IMR-90 (cell line): ENCODE measurements at regions not wholly inside any gene's neighbourhood (a gene's known extent, or its start where the extent isn't known, plus 50 kb on each side); places are given as distances from the start of the nearest gene placed in this dataset.

Experiments
- ATAC-seq: fragments of 200-7000 bp; cut with Tn5 transposase; 2 replicates; pipeline ENCODE4 v1.9.1; 2020; ENCODE audit warnings: low read depth, mild to moderate bottlenecking, moderate library complexity
- BruUV-seq: library from RNA; stranded (reverse); fragments of 400-500 nt; replicated peaks from 2 replicates; lab custom pipeline; 2021; lab: Mats Ljungman, UMichigan
- CTCF ChIA-PET: fragments of 300-600 bp; formaldehyde crosslinking; extraction: SDS; loops from one replicate; lab custom pipeline; 2021; ENCODE audit warnings: antibody characterized with exemption; lab: Yijun Ruan, JAX
- POLR2A ChIA-PET: fragments of 300-600 bp; sonication (Branson Sonifier 250); formaldehyde crosslinking; loops from one replicate; lab custom pipeline; 2022; ENCODE audit warnings: antibody characterized with exemption; ENCODE audit not compliant: unreplicated experiment; lab: Charles Lee
- DNase-seq: peaks from one replicate; pipeline ENCODE4 v3.0.0; 2013
- H2AFZ ChIP-seq: replicated peaks from 2 replicates; pipeline ENCODE3; 2013; ENCODE audit warnings: low read length, mild to moderate bottlenecking; ENCODE audit not compliant: poor library complexity
- H2AK5ac ChIP-seq: 2 replicates; pipeline ENCODE4 v1.6.1; 2013; ENCODE audit warnings: low read depth, low read length, inconsistent platforms
- H2AK9ac ChIP-seq: replicated peaks from 2 replicates; pipeline ENCODE3; 2013; ENCODE audit warnings: mild to moderate bottlenecking, low read depth, low read length, moderate library complexity; ENCODE audit not compliant: poor library complexity
- H2BK120ac ChIP-seq: 2 replicates; pipeline ENCODE4 v1.6.1; 2013; ENCODE audit warnings: low read depth, low read length, inconsistent platforms
- H2BK15ac ChIP-seq: 3 replicates; pipeline ENCODE4 v1.6.1; 2013; ENCODE audit warnings: low read depth, low read length, inconsistent platforms
- H2BK20ac ChIP-seq: 2 replicates; pipeline ENCODE4 v1.6.1; 2013; ENCODE audit warnings: low read depth, mild to moderate bottlenecking, inconsistent platforms, low read length, moderate library complexity
- H2BK5ac ChIP-seq: 2 replicates; pipeline ENCODE4 v1.6.1; 2013; ENCODE audit warnings: mild to moderate bottlenecking, low read depth, low read length, inconsistent platforms; ENCODE audit not compliant: poor library complexity, severe bottlenecking
- H3K14ac ChIP-seq: replicated peaks from 2 replicates; pipeline ENCODE4 v1.6.1; 2013; ENCODE audit warnings: low read depth, low read length, inconsistent platforms
- H3K18ac ChIP-seq: 2 replicates; pipeline ENCODE4 v1.6.1; 2013; ENCODE audit warnings: low read depth, low read length, control low read depth
- H3K23ac ChIP-seq: 2 replicates; pipeline ENCODE4 v1.6.1; 2013; ENCODE audit warnings: low read depth, low read length, inconsistent platforms
- H3K27ac ChIP-seq: 2 replicates; pipeline ENCODE4 v1.5.1; 2013; ENCODE audit warnings: mild to moderate bottlenecking, control low read depth, low read length; ENCODE audit not compliant: insufficient read depth
- H3K27me3 ChIP-seq: 2 replicates; pipeline ENCODE4 v1.6.1; 2013; ENCODE audit warnings: low read length; ENCODE audit not compliant: control insufficient read depth, insufficient read depth
- H3K36me3 ChIP-seq: 2 replicates; pipeline ENCODE4 v1.6.1; 2013; ENCODE audit warnings: low read length, mixed read lengths; ENCODE audit not compliant: control insufficient read depth, insufficient read depth
- H3K4ac ChIP-seq: 2 replicates; pipeline ENCODE4 v1.6.1; 2013; ENCODE audit warnings: low read depth, low read length, inconsistent platforms
- H3K4me1 ChIP-seq: 2 replicates; pipeline ENCODE4 v1.6.1; 2013; ENCODE audit warnings: low read length, mixed read lengths; ENCODE audit not compliant: control insufficient read depth, insufficient read depth
- H3K4me2 ChIP-seq: 2 replicates; pipeline ENCODE4 v1.6.1; 2013; ENCODE audit warnings: low read depth, mild to moderate bottlenecking, control low read depth, low read length, moderate library complexity
- H3K4me3 ChIP-seq: 2 replicates; pipeline ENCODE4 v1.5.1; 2013; ENCODE audit warnings: low read depth, mild to moderate bottlenecking, control low read depth, low read length, moderate library complexity; ENCODE audit not compliant: insufficient read depth
- H3K56ac ChIP-seq: 2 replicates; pipeline ENCODE4 v1.6.1; 2013; ENCODE audit warnings: low read length, inconsistent platforms; ENCODE audit not compliant: insufficient read depth; ENCODE audit errors: extremely low read depth
- H3K79me1 ChIP-seq, 2 experiments: 2 replicates each; pipeline ENCODE4 v1.6.1; 2013; ENCODE audit warnings: low read length in 2 of 2, inconsistent platforms in 1 of 2, low read depth in 1 of 2
- H3K9ac ChIP-seq: 2 replicates; pipeline ENCODE4 v1.6.1; 2013; ENCODE audit warnings: low read depth, low read length, control low read depth
- H3K9me1 ChIP-seq: 2 replicates; pipeline ENCODE4 v1.6.1; 2013; ENCODE audit warnings: low read length, inconsistent platforms; ENCODE audit not compliant: insufficient read depth
- H3K9me3 ChIP-seq: 2 replicates; pipeline ENCODE4 v1.6.1; 2013; ENCODE audit warnings: low read length; ENCODE audit not compliant: control insufficient read depth, insufficient read depth
- H4K20me1 ChIP-seq: 2 replicates; pipeline ENCODE4 v1.6.1; 2013; ENCODE audit warnings: low read length, inconsistent platforms; ENCODE audit not compliant: insufficient read depth
- H4K5ac ChIP-seq: 2 replicates; pipeline ENCODE4 v1.6.1; 2013; ENCODE audit warnings: mild to moderate bottlenecking, low read depth, low read length, control low read depth
- H4K8ac ChIP-seq, 2 experiments: 2 replicates each; pipeline ENCODE4 v1.6.1; 2013; ENCODE audit warnings: low read depth in 2 of 2, low read length in 2 of 2, control low read depth in 1 of 2, inconsistent platforms in 1 of 2
- H4K91ac ChIP-seq: 2 replicates; pipeline ENCODE4 v1.6.1; 2013; ENCODE audit warnings: low read depth, low read length, inconsistent platforms; ENCODE audit not compliant: insufficient read depth
- BHLHE40 ChIP-seq: fragments of 150-350 bp; IDR thresholded peaks from 2 replicates; pipeline ENCODE4 v1.6.1; 2016; ENCODE audit warnings: mild to moderate bottlenecking, low read depth, low read length
- CEBPB ChIP-seq: IDR thresholded peaks from 2 replicates; pipeline ENCODE4 v1.6.1; 2012; ENCODE audit warnings: low read depth, low read length, improper control_type of control experiment
- CHD1 ChIP-seq: IDR thresholded peaks from 2 replicates; pipeline ENCODE4 v1.6.1; 2012; ENCODE audit warnings: low read depth, low read length, improper control_type of control experiment
- CTCF ChIP-seq: conservative IDR thresholded peaks from 2 replicates; pipeline ENCODE4 v1.5.1; 2012; ENCODE audit warnings: mild to moderate bottlenecking, low read depth, low read length, improper control_type of control experiment
- FOS ChIP-seq: fragments of 150-350 bp; IDR thresholded peaks from 2 replicates; pipeline ENCODE4 v1.6.1; 2016; ENCODE audit warnings: low read depth, low read length
- MAFK ChIP-seq: IDR thresholded peaks from 2 replicates; pipeline ENCODE4 v1.6.1; 2012; ENCODE audit warnings: low read depth, low read length, improper control_type of control experiment
- POLR2A ChIP-seq: IDR thresholded peaks from 2 replicates; pipeline ENCODE4 v1.6.1; 2012; ENCODE audit warnings: mild to moderate bottlenecking, low read depth, low read length
- RAD21 ChIP-seq: IDR thresholded peaks from 2 replicates; pipeline ENCODE4 v1.6.1; 2012; ENCODE audit warnings: low read length, improper control_type of control experiment
- RCOR1 ChIP-seq: IDR thresholded peaks from 2 replicates; pipeline ENCODE4 v1.6.1; 2012; ENCODE audit warnings: mild to moderate bottlenecking, low read length, improper control_type of control experiment; ENCODE audit not compliant: insufficient replicate concordance
- SMC3 ChIP-seq: fragments of 150-350 bp; IDR thresholded peaks from 2 replicates; pipeline ENCODE4 v1.6.1; 2016; ENCODE audit warnings: low read depth, mild to moderate bottlenecking, antibody characterized with exemption, low read length, moderate library complexity
- WGBS, 2 experiments: methylation state at CpG; one replicate each; pipeline versions ENCODE4 v1.1.5 to v1.1.7; 2013; ENCODE audit warnings: missing lambda C conversion rate in 2 of 2; ENCODE audit not compliant: insufficient read length in 1 of 2; ENCODE audit errors: extremely low coverage in 2 of 2; 5-methylcytosine and 5-hydroxymethylcytosine counted together
- dilution Hi-C: fragments of 300-500 bp; cut with HindIII; formaldehyde crosslinking; loops from one replicate; pipeline ENCODE4 v1.14.3; 2018; ENCODE audit warnings: low sequenced_read_pairs; ENCODE audit not compliant: unreplicated experiment
- in situ Hi-C: fragments of 300-500 bp; cut with MboI; formaldehyde crosslinking; loops from 3 replicates; pipeline ENCODE4 v1.14.3; 2019; ENCODE audit warnings: low sequenced_read_pairs, inconsistent platforms, mixed read lengths
- intact Hi-C: fragments of 100-400 bp; cut with micrococcal nuclease; formaldehyde crosslinking; loops from 2 replicates; pipeline ENCODE4 v1.10.0; 2022

GRCh38 chr10:113272511-113272910 is 280.3 kb upstream of the HABP2 start:
- dilution Hi-C loops, result no loop called here

More at GRCh38 chr10:113272511-113272910, 280.3 kb upstream of the HABP2 start:
- Histone ChIP-seq H4K8ac (no peak overlapping the region), H2BK15ac (no peak overlapping the region), H2AFZ (no peak overlapping the region), H3K27me3 (peaks cover 3% of the 10 kb centered on the region), H3K36me3 (no peaks in the 10 kb centered on the region), H3K27ac (no peak overlapping the region), H3K79me1 (no peaks in the 10 kb centered on the region), H4K20me1 (no peaks in the 10 kb centered on the region), H4K5ac (no peak overlapping the region), H2BK120ac (no peak overlapping the region), H2BK5ac (no peak overlapping the region), H3K4ac (no peak overlapping the region), H4K91ac (no peak overlapping the region), H3K9me3 (no peaks in the 10 kb centered on the region), H3K14ac (no peak overlapping the region), H3K23ac (no peak overlapping the region), H3K4me3 (no peak overlapping the region), H2AK9ac (no peak overlapping the region), H2BK20ac (no peak overlapping the region), H2AK5ac (no peak overlapping the region), H3K56ac (no peak overlapping the region), H3K9ac (no peak overlapping the region), H3K18ac (no peak overlapping the region), H3K9me1 (no peaks in the 10 kb centered on the region), H3K4me1 (peaks cover 2% of the 10 kb centered on the region; the same call in 1 of the 2 replicates), H3K4me2 (no peak overlapping the region)
- no peak for TF ChIP-seq SMC3
- no peak for TF ChIP-seq POLR2A
- TF ChIP-seq FOS, result no peak
- no peak for TF ChIP-seq BHLHE40
- no peak for TF ChIP-seq MAFK
- no peak for TF ChIP-seq RAD21
- no peak for TF ChIP-seq CHD1
- no peak for TF ChIP-seq RCOR1
- TF ChIP-seq CTCF, result no peak
- TF ChIP-seq CEBPB, result no peak
- POLR2A ChIA-PET, result no interaction called here
- DNase-seq, result no peak
- in situ Hi-C loops, result no loop called here
- no TSS peak for BruUV-seq
- intact Hi-C loops, result no loop called here
- ATAC-seq, result no peak
- CTCF ChIA-PET, result no interaction called here
- 73% methylated on average over 5 of the region's 5 CpGs; no CpG with 5 or more reads in 1 of the 2 experiments for WGBS, 2 experiments
